Activated CD4-positive, CD25-positive, alpha-beta regulatory T cell treated with anti-CD3 and anti-CD28 coated beads, Interleukin-2, amount 50 U/mL, for 16 hours (primary cell): ENCODE measurements at regions not wholly inside any gene's neighbourhood (a gene's known extent, or its start where the extent isn't known, plus 50 kb on each side); places are given as distances from the start of the nearest gene placed in this dataset.
"Not testable (repeated sequence)": the region's sequence is repeated elsewhere in the genome, so short reads cannot be mapped to it uniquely, and the experiment has no call there.

ENCODE experiments used
- DNase-seq: peaks from one replicate; pipeline ENCODE4 v3.0.0-alpha.2; 2020; ENCODE audit warnings: low read depth, low spot score

- DNase-seq = no peak
Observed at GRCh38 chr6:79810185-79810705, 137.1 kb downstream of the ELOVL4 start.

- DNase-seq = no peak
Observed at GRCh38 chr6:79808921-79809320, 138.4 kb downstream of the ELOVL4 start.

- not testable (repeated sequence) for DNase-seq
Observed at GRCh38 chr6:79806661-79807060, 140.7 kb downstream of the ELOVL4 start.

GRCh38 chr6:79804732-79805131 is 142.6 kb downstream of the ELOVL4 start:
- no peak for DNase-seq

- DNase-seq = no peak
Observed at GRCh38 chr6:79803917-79804316, 143.4 kb downstream of the ELOVL4 start.

- no peak for DNase-seq
Observed at GRCh38 chr6:79802657-79803300, 144.6 kb downstream of the ELOVL4 start.

- DNase-seq = no peak
Observed at GRCh38 chr6:79801362-79801761, 146.0 kb downstream of the ELOVL4 start.

GRCh38 chr6:79798841-79799240 is 148.5 kb downstream of the ELOVL4 start:
- no peak for DNase-seq

GRCh38 chr6:79797912-79798311 is 149.4 kb downstream of the ELOVL4 start:
- no peak for DNase-seq

- DNase-seq = no peak
Observed at GRCh38 chr6:79797163-79797764, 150.1 kb downstream of the ELOVL4 start.

GRCh38 chr6:79796197-79796596 is 151.2 kb downstream of the ELOVL4 start:
- no peak for DNase-seq

GRCh38 chr6:79789896-79790295 is 157.5 kb downstream of the ELOVL4 start:
- DNase-seq = no peak

GRCh38 chr6:79788756-79789155 is 157.6 kb downstream of the SH3BGRL2 start:
- DNase-seq = no peak

- no peak for DNase-seq
Observed at GRCh38 chr6:79787626-79788025, 156.5 kb downstream of the SH3BGRL2 start.

GRCh38 chr6:79784395-79784753 is 153.2 kb downstream of the SH3BGRL2 start:
- no peak for DNase-seq

GRCh38 chr6:79783670-79784394 is 152.7 kb downstream of the SH3BGRL2 start:
- DNase-seq = no peak

GRCh38 chr6:79782792-79783580 is 151.9 kb downstream of the SH3BGRL2 start:
- no peak for DNase-seq

- DNase-seq = no peak
Observed at GRCh38 chr6:79781916-79782315, 150.8 kb downstream of the SH3BGRL2 start.

GRCh38 chr6:79780881-79781280 is 149.8 kb downstream of the SH3BGRL2 start:
- DNase-seq = no peak

GRCh38 chr6:79778816-79779215 is 147.7 kb downstream of the SH3BGRL2 start:
- no peak for DNase-seq

- DNase-seq = peak; percentile 71
Observed at GRCh38 chr6:79777713-79778579, 146.8 kb downstream of the SH3BGRL2 start.
